ENCODE measurements at regions not wholly inside any gene's neighbourhood (a gene's known extent, or its start where the extent isn't known, plus 50 kb on each side); places are given as distances from the start of the nearest gene placed in this dataset.

- H3K27ac ChIP-seq: no peak overlapping the region
- TF ChIP-seq CTCF (conservative IDR thresholded peaks at IDR 0.05): no peak
Observed at GRCh38 chr22:47458348-47458747, 695.9 kb downstream of the TBC1D22A start.

- TF ChIP-seq CTCF (conservative IDR thresholded peaks at IDR 0.05): no peak
- no peak overlapping the region for H3K27ac ChIP-seq
Observed at GRCh38 chr22:47457509-47458300, 695.3 kb downstream of the TBC1D22A start.

GRCh38 chr22:47457021-47457420, 694.6 kb downstream of the TBC1D22A start:
- no peak for TF ChIP-seq CTCF (conservative IDR thresholded peaks at IDR 0.05)
- no peak overlapping the region for H3K27ac ChIP-seq

- no peak for TF ChIP-seq CTCF (conservative IDR thresholded peaks at IDR 0.05)
- no peak overlapping the region for H3K27ac ChIP-seq
Observed at GRCh38 chr22:47456031-47456430, 693.6 kb downstream of the TBC1D22A start.

- no peak overlapping the region for H3K27ac ChIP-seq
- no peak for TF ChIP-seq CTCF (conservative IDR thresholded peaks at IDR 0.05)
Observed at GRCh38 chr22:47453049-47453448, 690.6 kb downstream of the TBC1D22A start.

GRCh38 chr22:47452184-47452583, 689.7 kb downstream of the TBC1D22A start:
- H3K27ac ChIP-seq: no peak overlapping the region
- TF ChIP-seq CTCF (conservative IDR thresholded peaks at IDR 0.05): no peak

- no peak for TF ChIP-seq CTCF (conservative IDR thresholded peaks at IDR 0.05)
- no peak overlapping the region for H3K27ac ChIP-seq
Observed at GRCh38 chr22:47450876-47451475, 688.5 kb downstream of the TBC1D22A start.

Measured in VCaP (cell line).